HepG2 (cell line): ENCODE measurements at regions not wholly inside any gene's neighbourhood (a gene's known extent, or its start where the extent isn't known, plus 50 kb on each side); places are given as distances from the start of the nearest gene placed in this dataset.

Source experiments
- CREM ChIP-seq, 2 experiments: sonication (generic) in 1 of 2; formaldehyde crosslinking in 1 of 2; IDR thresholded peaks; 2 replicates each; pipeline versions ENCODE4 v1.4.0 to v1.6.1; 2016 to 2020; ENCODE audit warnings: antibody characterized with exemption in 1 of 2, mild to moderate bottlenecking in 1 of 2, missing genetic modification reagents in 1 of 2
- CTCF ChIP-seq: sonication (generic); formaldehyde crosslinking; IDR thresholded peaks from 2 replicates; pipeline ENCODE4 v1.5.0; 2020; ENCODE audit warnings: mild to moderate bottlenecking, missing genetic modification reagents, moderate library complexity
- ESRRA ChIP-seq: sonication (generic); formaldehyde crosslinking; IDR thresholded peaks from 2 replicates; pipeline ENCODE4 v1.5.1; 2020; ENCODE audit warnings: mild to moderate bottlenecking, low read depth, missing genetic modification reagents
- GATAD2A ChIP-seq: IDR thresholded peaks from 2 replicates; pipeline ENCODE4 v1.6.1; 2016
- JUND ChIP-seq: sonication (generic); formaldehyde crosslinking; IDR thresholded peaks from 2 replicates; pipeline ENCODE4 v1.8.0; 2022; ENCODE audit warnings: mild to moderate bottlenecking, missing genetic modification reagents
- PBX3 ChIP-seq: sonication (generic); formaldehyde crosslinking; IDR thresholded peaks from 2 replicates; pipeline ENCODE4 v1.8.1; 2023; ENCODE audit warnings: missing genetic modification reagents, inconsistent platforms, borderline replicate concordance
- POLR2A ChIP-seq, 2 experiments: IDR thresholded peaks; 2 replicates each; pipeline ENCODE4 v1.6.1; 2011; ENCODE audit warnings: low read depth in 2 of 2, low read length in 2 of 2, mild to moderate bottlenecking in 1 of 2, moderate library complexity in 1 of 2; ENCODE audit not compliant: insufficient read depth in 1 of 2
- PRDM15 ChIP-seq: sonication (generic); formaldehyde crosslinking; IDR thresholded peaks from 2 replicates; pipeline ENCODE4 v1.4.0; 2020; ENCODE audit warnings: missing genetic modification reagents
- RFX5 ChIP-seq: IDR thresholded peaks from 2 replicates; pipeline ENCODE4 v1.6.1; 2011; ENCODE audit warnings: low read depth, low read length, improper control_type of control experiment
- ZBTB25 ChIP-seq: IDR thresholded peaks from 2 replicates; pipeline ENCODE4 v1.6.1; 2018; ENCODE audit warnings: missing genetic modification reagents
- ZNF513 ChIP-seq: sonication (generic); formaldehyde crosslinking; conservative IDR thresholded peaks from 2 replicates; pipeline ENCODE4 v1.5.0; 2020; ENCODE audit warnings: missing genetic modification reagents
- ZNF768 ChIP-seq: sonication (generic); formaldehyde crosslinking; IDR thresholded peaks from 2 replicates; pipeline ENCODE4 v1.4.0; 2020; ENCODE audit warnings: missing genetic modification reagents
- ZNF790 ChIP-seq: sonication (generic); formaldehyde crosslinking; IDR thresholded peaks from 2 replicates; pipeline ENCODE4 v1.8.0; 2022; ENCODE audit warnings: missing genetic modification reagents, mild to moderate bottlenecking, borderline replicate concordance

GRCh38 chr2:187986390-187987105 lies 305.1 kb upstream of the GULP1 start:
- TF ChIP-seq ZBTB25 (CRISPR knock-in tag), result no peak
- no peak for TF ChIP-seq JUND (CRISPR knock-in tag)
- no peak for TF ChIP-seq ZNF768 (CRISPR knock-in tag)
- no peak for TF ChIP-seq GATAD2A (CRISPR knock-in tag)
- no peak for TF ChIP-seq ZNF790 (CRISPR knock-in tag)
- TF ChIP-seq POLR2A (IDR thresholded peaks at IDR 0.05; ENCODE audit: insufficient read depth in 1 of 2, low read depth in 2 of 2, low read length in 2 of 2), result no peak
- TF ChIP-seq CTCF (CRISPR knock-in tag), result no peak
- TF ChIP-seq ESRRA (CRISPR knock-in tag), result no peak
- TF ChIP-seq RFX5, result no peak
- no peak for TF ChIP-seq ZNF513 (CRISPR knock-in tag)
- no peak for TF ChIP-seq PBX3 (CRISPR knock-in tag)
- no peak for TF ChIP-seq CREM (IDR thresholded peaks at IDR 0.05)
- no peak for TF ChIP-seq CREM (CRISPR knock-in tag; IDR thresholded peaks at IDR 0.05)
- TF ChIP-seq PRDM15 (CRISPR knock-in tag), result no peak
